A549 (cell line): ENCODE measurements at regions not wholly inside any gene's neighbourhood (a gene's known extent, or its start where the extent isn't known, plus 50 kb on each side); places are given as distances from the start of the nearest gene placed in this dataset.

Source experiments
- CTCF ChIP-seq: fragments of >200 bp; sonication (Bioruptor Twin); formaldehyde crosslinking; IDR thresholded peaks from 3 replicates; pipeline ENCODE4 v1.5.1; 2016
- HOXB13 ChIP-seq: fragments of 250-450 bp; sonication (Bioruptor Pico); IDR thresholded peaks from 2 replicates; pipeline ENCODE4 v1.5.0; 2020; ENCODE audit warnings: low read depth, mild to moderate bottlenecking, moderate library complexity
- RAD21 ChIP-seq, 2 experiments: fragments of >200 bp in 1 of 2; sonication (Bioruptor Twin) in 1 of 2; formaldehyde crosslinking in 1 of 2; IDR thresholded peaks in 1 of 2; conservative IDR thresholded peaks in 1 of 2; 2 replicates in 1 of 2; 3 replicates in 1 of 2; pipeline ENCODE4 v1.6.1; 2012 to 2018; ENCODE audit warnings: inconsistent platforms in 1 of 2
- RFX5 ChIP-seq: fragments of 450-650 bp; IDR thresholded peaks from 2 replicates; pipeline ENCODE4 v1.7.1; 2014; ENCODE audit warnings: antibody characterized with exemption, mild to moderate bottlenecking, moderate library complexity
- TP53 ChIP-seq: fragments of 250-450 bp; sonication (Bioruptor Pico); IDR thresholded peaks from 2 replicates; pipeline ENCODE4 v1.5.0; 2021; ENCODE audit warnings: mild to moderate bottlenecking, moderate library complexity
- TF ChIP-seq, protein P1 (sequence below): fragments of 250-450 bp; sonication (Bioruptor Pico); IDR thresholded peaks from 2 replicates; pipeline ENCODE4 v1.5.0; 2021; ENCODE audit warnings: mild to moderate bottlenecking, moderate library complexity, borderline replicate concordance

DNA sequence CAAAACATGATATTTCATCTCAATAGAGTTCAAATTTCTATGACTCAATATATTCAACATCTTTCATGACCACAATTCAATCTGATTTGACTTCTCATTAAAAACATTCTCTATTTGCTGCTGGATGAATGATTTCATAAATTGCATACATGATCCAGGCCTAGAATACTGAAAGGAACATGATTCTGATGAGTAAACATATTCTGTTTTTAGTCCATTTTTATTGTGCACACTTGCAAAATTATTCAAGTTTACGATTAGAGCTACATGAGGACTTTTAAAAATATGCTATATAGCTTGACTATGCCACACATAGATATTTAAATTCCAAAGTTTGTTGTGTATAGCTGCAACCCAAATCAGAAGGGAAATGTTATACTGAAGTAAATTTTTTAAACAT is 273.8 kb upstream of the GRIP1 start:
- TF ChIP-seq HOXB13 (CRISPR knock-in tag) (no peak), TP53 (CRISPR knock-in tag) (no peak), CTCF (no peak), RAD21 (conservative IDR thresholded peaks at IDR 0.05 in 1 of 2, IDR thresholded peaks at IDR 0.05 in 1 of 2) (no peak), RFX5 (no peak)
- TF ChIP-seq, protein P1, sequence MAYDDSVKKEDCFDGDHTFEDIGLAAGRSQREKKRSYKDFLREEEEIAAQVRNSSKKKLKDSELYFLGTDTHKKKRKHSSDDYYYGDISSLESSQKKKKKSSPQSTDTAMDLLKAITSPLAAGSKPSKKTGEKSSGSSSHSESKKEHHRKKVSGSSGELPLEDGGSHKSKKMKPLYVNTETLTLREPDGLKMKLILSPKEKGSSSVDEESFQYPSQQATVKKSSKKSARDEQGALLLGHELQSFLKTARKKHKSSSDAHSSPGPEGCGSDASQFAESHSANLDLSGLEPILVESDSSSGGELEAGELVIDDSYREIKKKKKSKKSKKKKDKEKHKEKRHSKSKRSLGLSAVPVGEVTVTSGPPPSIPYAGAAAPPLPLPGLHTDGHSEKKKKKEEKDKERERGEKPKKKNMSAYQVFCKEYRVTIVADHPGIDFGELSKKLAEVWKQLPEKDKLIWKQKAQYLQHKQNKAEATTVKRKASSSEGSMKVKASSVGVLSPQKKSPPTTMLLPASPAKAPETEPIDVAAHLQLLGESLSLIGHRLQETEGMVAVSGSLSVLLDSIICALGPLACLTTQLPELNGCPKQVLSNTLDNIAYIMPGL = no peak
